Psoas muscle (tissue), 7 donors: ENCODE measurements at regions not wholly inside any gene's neighbourhood (a gene's known extent, or its start where the extent isn't known, plus 50 kb on each side); places are given as distances from the start of the nearest gene placed in this dataset.

ENCODE experiments used
- ATAC-seq, 4 donors: fragments of 200-7000 bp; cut with Tn5 transposase; one replicate each; pipeline ENCODE4 v1.9.1; 2020; ENCODE audit warnings: moderate library complexity in 3 of 4, mild to moderate bottlenecking in 2 of 4
- DNase-seq, 2 donors: peaks; one replicate each; pipeline ENCODE4 v3.0.0-alpha.2; 2020
- H3K27ac ChIP-seq: fragments of 200-600 bp; one replicate; pipeline ENCODE4 v1.8.0; 2022
- H3K27me3 ChIP-seq, 3 donors: fragments of 200-600 bp in 1 of 3; one replicate each; pipeline versions ENCODE4 v1.6.1 to v1.8.0; 2013 to 2022; ENCODE audit warnings: low read length in 2 of 3, mild to moderate bottlenecking in 2 of 3, moderate library complexity in 1 of 3; ENCODE audit not compliant: insufficient read depth in 3 of 3
- H3K36me3 ChIP-seq, 2 donors: fragments of 200-600 bp in 1 of 2; one replicate each; pipeline versions ENCODE4 v1.6.1 to v1.8.0; 2013 to 2022; ENCODE audit warnings: low read depth in 1 of 2, mild to moderate bottlenecking in 1 of 2, moderate library complexity in 1 of 2; ENCODE audit not compliant: insufficient read depth in 1 of 2
- H3K4me1 ChIP-seq: fragments of 200-600 bp; one replicate; pipeline ENCODE4 v1.8.0; 2022
- H3K4me3 ChIP-seq: fragments of 200-600 bp; one replicate; pipeline ENCODE4 v1.8.0; 2022; ENCODE audit warnings: mild to moderate bottlenecking
- H3K9me3 ChIP-seq: fragments of 200-600 bp; one replicate; pipeline ENCODE4 v1.8.0; 2022
- CTCF ChIP-seq: fragments of 200-600 bp; IDR thresholded peaks from one replicate; pipeline ENCODE4 v1.8.0; 2022; ENCODE audit warnings: antibody characterized with exemption
- WGBS, 3 donors: extraction: QIAGEN DNeasy Blood & Tissue Kit; methylation state at CpG; one replicate each; pipeline versions ENCODE4 v1.1.6 to v1.1.7; 2013; 5-methylcytosine and 5-hydroxymethylcytosine counted together
- intact Hi-C, 2 donors: fragments of 100-400 bp; cut with DNase I; formaldehyde crosslinking; loops; one replicate each; pipeline versions ENCODE4 v1.11.0 to v1.14.2; 2022
- donor health status: healthy with polysubstance abuse.
- donor health status: DM: no; HTN: no; CAD: no; lungs with moderate emphysema.
- donor health status: Bipolar disorder and iron deficiency.
- donor health status: healthy.
- donor health status: DM: yes; HTN: yes; CAD: no.
- donor health status: DM: no; HTN: no; CAD: no.
- donor health status: DM: yes; HTN: yes; CAD: no.

GRCh38 chr18:53948991-53949390, 275.5 kb downstream of the MBD2 start:
- DNase-seq, result no peak
- no peaks in the 10 kb centered on the region for H3K36me3 ChIP-seq
- no peaks in the 10 kb centered on the region for H3K27me3 ChIP-seq
- no peak for ATAC-seq
- no peaks in the 10 kb centered on the region for H3K9me3 ChIP-seq
- intact Hi-C loops, result no loop called here
- TF ChIP-seq CTCF, result no peak
- no peak overlapping the region for H3K27ac ChIP-seq
- H3K4me1 ChIP-seq, result no peaks in the 10 kb centered on the region
- H3K4me3 ChIP-seq, result no peak overlapping the region

- no peak for DNase-seq
- Histone ChIP-seq H3K27me3 (no peaks in the 10 kb centered on the region), H3K27ac (no peak overlapping the region), H3K9me3 (no peaks in the 10 kb centered on the region), H3K4me3 (no peak overlapping the region), H3K36me3 (no peaks in the 10 kb centered on the region), H3K4me1 (no peaks in the 10 kb centered on the region)
- no peak for TF ChIP-seq CTCF
- no peak for ATAC-seq
- WGBS, 3 donors, result 82 to 94% (median 90%) methylated on average over 5 of the region's 5 CpGs
- intact Hi-C loops, result no loop called here
Measured at GRCh38 chr18:53947092-53947640, 277.3 kb downstream of the MBD2 start.

- DNase-seq (no peak), ATAC-seq (no peak)
- no peak overlapping the region for H3K4me3 ChIP-seq
- no peak for TF ChIP-seq CTCF
- intact Hi-C loops, result no loop called here
- no peaks in the 10 kb centered on the region for H3K4me1 ChIP-seq
- H3K27me3 ChIP-seq, result no peaks in the 10 kb centered on the region
- no peaks in the 10 kb centered on the region for H3K9me3 ChIP-seq
- 12 to 26% (median 17%) methylated on average over 1 of the region's 1 CpG for WGBS, 3 donors
- no peaks in the 10 kb centered on the region for H3K36me3 ChIP-seq
- H3K27ac ChIP-seq, result no peak overlapping the region
Measured at GRCh38 chr18:53946594-53946993, 277.9 kb downstream of the MBD2 start.

GRCh38 chr18:53944721-53945120, 279.7 kb downstream of the MBD2 start:
- WGBS, 3 donors, result 80 to 92% (median 92%) methylated on average over 4 of the region's 4 CpGs
- Histone ChIP-seq H3K27ac (no peak overlapping the region), H3K9me3 (no peaks in the 10 kb centered on the region), H3K27me3 (no peaks in the 10 kb centered on the region), H3K36me3 (no peaks in the 10 kb centered on the region), H3K4me1 (no peaks in the 10 kb centered on the region), H3K4me3 (no peak overlapping the region)
- no peak for ATAC-seq
- DNase-seq, result no peak
- TF ChIP-seq CTCF, result no peak
- intact Hi-C loops, result no loop called here

GRCh38 chr18:53943326-53943860, 281.1 kb downstream of the MBD2 start:
- ATAC-seq (no peak), DNase-seq (no peak)
- H3K9me3 ChIP-seq, result no peaks in the 10 kb centered on the region
- WGBS, 3 donors, result 88 to 93% (median 89%) methylated on average over 1 of the region's 1 CpG
- no peak overlapping the region for H3K27ac ChIP-seq
- H3K36me3 ChIP-seq, result no peaks in the 10 kb centered on the region
- no peaks in the 10 kb centered on the region for H3K27me3 ChIP-seq
- intact Hi-C loops, result no loop called here
- no peak for TF ChIP-seq CTCF
- H3K4me1 ChIP-seq, result no peaks in the 10 kb centered on the region
- no peak overlapping the region for H3K4me3 ChIP-seq
